Astrocyte of the spinal cord (primary cell): ENCODE measurements at regions not wholly inside any gene's neighbourhood (a gene's known extent, or its start where the extent isn't known, plus 50 kb on each side); places are given as distances from the start of the nearest gene placed in this dataset.

ENCODE experiments used
- DNase-seq: peaks from one replicate; pipeline ENCODE4 v3.0.0; 2011; ENCODE audit warnings: low read depth, low spot score
- H3K4me3 ChIP-seq: 2 replicates; pipeline ENCODE4 v1.5.1; 2011; ENCODE audit warnings: low read depth, mild to moderate bottlenecking, low read length, moderate library complexity
- in situ Hi-C: cut with HindIII; loops from 2 replicates; pipeline ENCODE4 v1.10.0; 2017; ENCODE audit warnings: low sequenced_read_pairs
- TF ChIP-seq, protein P1 (sequence below): IDR thresholded peaks from 2 replicates; pipeline ENCODE4 v1.5.1; 2012; ENCODE audit warnings: low read depth, mild to moderate bottlenecking, low read length, inconsistent platforms

DNA sequence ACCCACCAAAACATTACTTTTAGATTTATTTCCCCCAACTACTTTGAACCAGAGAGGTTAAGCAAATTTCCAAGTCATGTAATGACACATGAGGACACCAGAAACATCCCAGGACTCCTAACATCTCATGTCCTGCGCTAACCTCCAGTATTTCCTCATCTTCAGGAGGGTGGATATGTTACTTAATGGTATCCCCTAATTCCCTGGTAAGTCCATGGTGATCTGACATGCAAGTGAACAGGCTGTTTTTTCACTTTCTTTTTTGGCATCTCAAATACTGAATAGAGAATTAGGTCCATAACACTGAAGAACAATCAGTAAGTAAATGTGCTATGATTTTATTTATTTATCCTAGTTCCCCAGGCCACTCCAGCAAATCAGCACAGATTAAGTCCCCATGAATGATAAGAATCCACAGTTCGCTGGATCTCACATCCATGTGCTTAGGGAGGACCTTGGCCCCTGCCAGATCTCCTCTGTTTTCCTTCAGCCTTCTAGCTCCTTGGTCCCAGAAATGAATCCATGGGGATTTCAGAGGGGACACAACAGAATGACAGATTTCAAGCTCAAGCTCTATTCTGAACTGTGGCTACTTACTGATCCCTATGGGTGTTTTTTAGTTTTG lies 334.6 kb downstream of the CDC5L start:
- TF ChIP-seq, protein P1, sequence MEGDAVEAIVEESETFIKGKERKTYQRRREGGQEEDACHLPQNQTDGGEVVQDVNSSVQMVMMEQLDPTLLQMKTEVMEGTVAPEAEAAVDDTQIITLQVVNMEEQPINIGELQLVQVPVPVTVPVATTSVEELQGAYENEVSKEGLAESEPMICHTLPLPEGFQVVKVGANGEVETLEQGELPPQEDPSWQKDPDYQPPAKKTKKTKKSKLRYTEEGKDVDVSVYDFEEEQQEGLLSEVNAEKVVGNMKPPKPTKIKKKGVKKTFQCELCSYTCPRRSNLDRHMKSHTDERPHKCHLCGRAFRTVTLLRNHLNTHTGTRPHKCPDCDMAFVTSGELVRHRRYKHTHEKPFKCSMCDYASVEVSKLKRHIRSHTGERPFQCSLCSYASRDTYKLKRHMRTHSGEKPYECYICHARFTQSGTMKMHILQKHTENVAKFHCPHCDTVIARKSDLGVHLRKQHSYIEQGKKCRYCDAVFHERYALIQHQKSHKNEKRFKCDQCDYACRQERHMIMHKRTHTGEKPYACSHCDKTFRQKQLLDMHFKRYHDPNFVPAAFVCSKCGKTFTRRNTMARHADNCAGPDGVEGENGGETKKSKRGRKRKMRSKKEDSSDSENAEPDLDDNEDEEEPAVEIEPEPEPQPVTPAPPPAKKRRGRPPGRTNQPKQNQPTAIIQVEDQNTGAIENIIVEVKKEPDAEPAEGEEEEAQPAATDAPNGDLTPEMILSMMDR: no peak
- in situ Hi-C loops: no loop called here
- DNase-seq: no peak
- no peak overlapping the region for H3K4me3 ChIP-seq

DNA sequence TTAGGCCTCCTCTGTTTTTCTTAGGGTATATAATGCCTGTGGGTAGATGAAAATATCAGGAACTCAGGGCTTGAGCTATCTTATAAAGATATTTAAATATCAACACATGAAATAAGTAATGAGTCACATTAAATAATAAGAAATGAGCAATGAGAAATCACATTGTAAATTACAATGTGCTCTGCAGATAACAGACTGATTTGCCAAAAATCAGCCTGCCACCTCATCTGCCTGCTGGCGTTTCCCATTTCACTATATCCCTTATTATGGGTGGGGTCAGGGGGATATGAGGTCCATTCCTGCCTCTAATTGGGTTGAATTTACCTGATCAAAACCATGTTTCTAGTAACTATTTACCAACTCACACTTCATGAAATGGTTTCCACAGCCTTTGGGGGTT lies 335.2 kb downstream of the CDC5L start:
- no peak for DNase-seq
- in situ Hi-C loops: no loop called here
- TF ChIP-seq, protein P1: no peak
- H3K4me3 ChIP-seq: no peak overlapping the region

DNA sequence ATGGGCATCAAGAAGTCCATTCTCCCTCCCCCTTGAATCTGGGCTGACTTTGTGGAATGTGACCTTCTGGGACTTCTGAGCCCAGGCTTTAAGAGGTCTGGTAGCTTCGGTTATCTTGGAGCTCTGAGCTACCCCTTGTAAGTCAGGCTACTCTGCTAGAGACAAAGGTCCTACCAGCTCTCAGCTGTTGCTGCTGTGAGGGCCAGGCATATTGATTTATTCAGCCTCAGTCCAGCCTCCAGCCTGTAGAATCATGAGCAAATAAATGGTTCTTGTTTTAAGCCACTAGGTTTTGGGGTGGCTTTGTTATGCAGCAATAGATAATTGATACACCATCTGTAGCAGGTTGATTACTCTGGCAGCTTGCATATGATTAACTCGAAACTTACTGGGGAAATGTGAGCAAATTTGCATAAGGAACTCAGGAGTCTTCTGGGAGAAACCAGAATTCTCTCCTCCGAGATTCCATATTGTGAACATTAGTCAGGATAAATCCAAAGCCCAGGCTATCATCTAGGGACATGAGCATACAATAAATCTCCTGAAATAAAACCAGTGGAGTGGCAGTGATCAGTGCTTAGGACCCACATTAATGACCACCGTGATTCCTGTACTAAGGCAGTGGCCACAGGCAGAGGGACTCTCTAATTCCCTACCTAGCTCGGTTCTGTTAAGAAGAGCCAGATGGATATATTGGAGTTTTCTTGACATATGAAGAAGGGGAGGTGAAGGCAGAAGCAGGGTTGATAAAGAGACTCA lies 336.1 kb downstream of the CDC5L start:
- DNase-seq: no peak
- no peak overlapping the region for H3K4me3 ChIP-seq
- in situ Hi-C loops: no loop called here
- TF ChIP-seq, protein P1: no peak

DNA sequence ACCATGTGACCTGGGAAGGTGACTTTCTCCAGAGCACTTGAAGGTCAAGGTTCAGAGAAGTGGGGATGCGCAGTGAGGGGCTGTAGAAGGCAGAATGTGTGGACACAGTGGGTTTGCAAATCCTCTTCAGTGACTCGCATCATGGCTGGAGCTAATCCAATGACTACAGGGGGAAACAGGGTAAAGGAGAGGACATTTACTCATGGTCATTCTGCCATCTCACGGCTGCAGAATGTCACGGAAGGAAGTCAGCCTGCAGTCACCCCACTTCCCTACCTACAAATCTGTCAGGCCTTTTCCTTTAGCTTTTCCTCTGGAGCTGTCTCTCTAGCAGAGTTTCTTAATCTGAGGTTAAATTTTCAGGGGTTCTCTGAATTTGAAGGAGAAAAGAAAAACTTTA lies 337.6 kb downstream of the CDC5L start:
- in situ Hi-C loops: no loop called here
- TF ChIP-seq, protein P1: no peak
- DNase-seq: peak; percentile 30
- no peak overlapping the region for H3K4me3 ChIP-seq

DNA sequence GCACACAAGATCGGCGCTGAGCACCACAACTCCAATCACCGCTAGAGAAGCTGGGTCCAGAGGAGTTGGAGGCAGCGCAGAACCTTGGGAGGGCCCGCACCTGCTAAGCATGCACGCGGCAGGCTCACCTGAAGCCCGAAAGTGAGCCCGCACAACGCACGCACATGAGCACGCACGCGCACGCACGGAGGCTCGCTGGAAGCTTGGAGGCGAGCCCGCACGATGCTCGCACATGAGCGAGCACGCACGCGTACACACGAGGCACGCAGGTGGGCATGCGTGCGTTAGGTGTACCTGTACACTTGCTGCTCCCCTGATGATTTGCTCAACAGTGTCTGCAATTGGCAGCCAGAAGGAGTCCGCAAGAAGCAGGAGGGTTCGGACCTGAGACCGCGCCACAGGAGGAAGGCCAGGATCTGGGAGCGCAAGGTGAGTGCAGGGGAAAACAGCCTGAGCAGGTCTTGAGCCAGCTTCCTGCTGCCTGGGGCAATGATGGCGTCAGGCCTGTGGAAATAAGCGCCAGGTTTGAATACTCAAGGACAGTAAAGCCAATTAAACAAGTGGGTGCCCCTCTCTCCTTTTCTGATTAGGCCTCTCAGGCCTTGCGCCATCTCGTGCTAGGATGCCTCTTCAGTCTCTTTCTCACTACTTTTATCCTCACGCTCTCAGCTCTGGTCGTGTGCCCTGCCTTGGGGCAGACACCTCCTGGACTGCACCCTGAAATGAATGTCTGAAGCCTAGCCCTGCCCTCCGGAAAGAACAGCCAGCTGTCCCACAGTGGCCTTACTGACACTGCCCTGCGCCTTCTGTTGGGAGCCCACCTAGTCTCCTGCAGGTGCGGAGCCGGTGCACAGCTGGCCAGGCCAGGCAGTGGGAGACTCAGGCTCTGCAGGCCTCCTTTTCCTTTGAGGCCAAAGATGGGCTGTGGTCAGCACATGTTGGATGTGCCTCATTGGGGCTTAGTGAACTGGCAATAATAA lies 340.4 kb downstream of the CDC5L start:
- no peak overlapping the region for H3K4me3 ChIP-seq
- in situ Hi-C loops: no loop called here
- TF ChIP-seq, protein P1: no peak
- DNase-seq: no peak

DNA sequence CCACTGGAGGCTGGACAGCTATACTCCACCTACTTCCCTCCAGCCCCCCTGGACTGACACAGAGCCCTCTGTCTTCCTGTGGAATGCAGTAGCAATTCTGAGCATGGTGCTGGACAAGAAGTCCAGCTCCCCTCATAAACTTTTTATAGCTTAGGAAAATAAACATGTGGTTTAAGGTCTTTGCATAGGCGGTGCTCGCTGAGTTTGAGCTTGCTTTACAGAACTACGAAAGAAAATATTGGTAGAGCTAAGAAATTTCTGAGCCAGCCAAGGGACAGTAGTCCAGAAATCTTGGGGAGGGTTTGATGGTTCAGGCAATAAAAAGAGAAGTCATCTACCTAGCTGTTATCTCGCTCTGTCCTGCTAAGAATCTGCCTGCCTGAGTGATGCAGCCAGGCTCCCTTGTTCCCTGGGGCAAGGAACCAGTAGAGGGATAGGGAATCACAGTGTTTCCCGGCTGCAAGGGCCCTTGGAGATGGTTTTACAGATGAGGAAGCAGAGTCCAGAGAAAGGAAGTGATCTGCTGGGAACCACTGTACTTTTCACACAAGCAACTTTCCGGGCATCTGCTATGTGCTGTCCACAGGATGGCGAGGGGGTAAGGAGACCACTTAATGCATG lies 343.4 kb downstream of the CDC5L start:
- no peak overlapping the region for H3K4me3 ChIP-seq
- TF ChIP-seq, protein P1: no peak
- in situ Hi-C loops: no loop called here
- DNase-seq: peak; percentile 82
